Transverse colon (tissue), 3 donors: ENCODE measurements at regions not wholly inside any gene's neighbourhood (a gene's known extent, or its start where the extent isn't known, plus 50 kb on each side); places are given as distances from the start of the nearest gene placed in this dataset.

Experiments
- EP300 ChIP-seq: sonication (generic); formaldehyde crosslinking; IDR thresholded peaks from one replicate; pipeline ENCODE4 v1.6.1; 2017; ENCODE audit warnings: antibody characterized with exemption, low read depth
- POLR2A ChIP-seq: fragments of 450-650 bp; IDR thresholded peaks from one replicate; pipeline ENCODE4 v1.6.1; 2016; ENCODE audit warnings: antibody characterized with exemption, mild to moderate bottlenecking, moderate library complexity
- TF ChIP-seq, protein P1 (sequence below), 5 experiments: fragments of 200-600 bp in 3 of 5; fragments of 450-650 bp in 2 of 5; sonication (generic) in 3 of 5; IDR thresholded peaks; 1 replicate in 2 of 5; 2 replicates in 3 of 5; pipeline ENCODE4 v1.5.1; 2016 to 2017; ENCODE audit warnings: antibody characterized with exemption in 5 of 5, inconsistent platforms in 3 of 5, mild to moderate bottlenecking in 2 of 5, moderate library complexity in 1 of 5

DNA sequence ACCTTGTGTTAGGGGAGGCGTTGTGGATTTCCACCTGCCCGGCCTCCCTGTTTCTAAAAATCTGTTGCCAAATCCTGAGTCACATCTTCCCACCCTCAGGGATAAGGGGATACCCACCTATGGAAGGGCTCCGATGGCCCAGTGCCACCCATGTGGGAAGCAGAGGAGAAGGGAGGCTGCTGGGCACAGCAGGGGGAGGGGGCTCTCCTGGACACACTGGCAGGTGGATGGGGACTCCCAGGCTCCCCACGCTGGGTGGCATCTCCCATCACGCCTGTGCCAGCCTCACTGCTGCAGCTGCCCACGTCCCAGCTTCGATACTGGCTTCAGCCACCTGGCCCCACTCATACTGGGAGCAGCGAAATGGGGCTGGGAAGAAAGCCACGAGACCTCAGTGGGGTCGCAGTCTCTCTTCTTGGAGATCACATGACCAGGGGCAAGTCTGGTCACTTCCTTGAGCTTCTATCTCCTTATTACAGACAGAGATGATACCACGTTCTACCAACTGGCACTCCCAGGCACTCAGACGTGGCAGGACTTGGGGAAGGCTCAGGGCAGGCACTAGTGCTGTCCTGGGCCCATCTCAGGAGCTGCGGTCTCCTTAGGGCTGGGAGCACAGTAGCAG, 72.2 kb downstream of the PITPNM2 start:
- TF ChIP-seq, protein P1, sequence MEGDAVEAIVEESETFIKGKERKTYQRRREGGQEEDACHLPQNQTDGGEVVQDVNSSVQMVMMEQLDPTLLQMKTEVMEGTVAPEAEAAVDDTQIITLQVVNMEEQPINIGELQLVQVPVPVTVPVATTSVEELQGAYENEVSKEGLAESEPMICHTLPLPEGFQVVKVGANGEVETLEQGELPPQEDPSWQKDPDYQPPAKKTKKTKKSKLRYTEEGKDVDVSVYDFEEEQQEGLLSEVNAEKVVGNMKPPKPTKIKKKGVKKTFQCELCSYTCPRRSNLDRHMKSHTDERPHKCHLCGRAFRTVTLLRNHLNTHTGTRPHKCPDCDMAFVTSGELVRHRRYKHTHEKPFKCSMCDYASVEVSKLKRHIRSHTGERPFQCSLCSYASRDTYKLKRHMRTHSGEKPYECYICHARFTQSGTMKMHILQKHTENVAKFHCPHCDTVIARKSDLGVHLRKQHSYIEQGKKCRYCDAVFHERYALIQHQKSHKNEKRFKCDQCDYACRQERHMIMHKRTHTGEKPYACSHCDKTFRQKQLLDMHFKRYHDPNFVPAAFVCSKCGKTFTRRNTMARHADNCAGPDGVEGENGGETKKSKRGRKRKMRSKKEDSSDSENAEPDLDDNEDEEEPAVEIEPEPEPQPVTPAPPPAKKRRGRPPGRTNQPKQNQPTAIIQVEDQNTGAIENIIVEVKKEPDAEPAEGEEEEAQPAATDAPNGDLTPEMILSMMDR (IDR thresholded peaks at IDR 0.05): no peak
- no peak for TF ChIP-seq POLR2A
- no peak for TF ChIP-seq EP300
